Retina (tissue), 1 donor: ENCODE measurements at regions not wholly inside any gene's neighbourhood (a gene's known extent, or its start where the extent isn't known, plus 50 kb on each side); places are given as distances from the start of the nearest gene placed in this dataset.
"Not testable (repeated sequence)": the region's sequence is repeated elsewhere in the genome, so short reads cannot be mapped to it uniquely, and the experiment has no call there.

ENCODE experiments used
- DNase-seq: peaks from one replicate; pipeline ENCODE4 v3.0.0-alpha.2; 2016

GRCh38 chr10:108568824-108569223, 1354.5 kb downstream of the XPNPEP1 start:
- DNase-seq = no peak

- no peak for DNase-seq
Measured at GRCh38 chr10:108567899-108568752, 1355.2 kb downstream of the XPNPEP1 start.

- DNase-seq = no peak
Measured at GRCh38 chr10:108566316-108567107, 1356.8 kb downstream of the XPNPEP1 start.

DNA sequence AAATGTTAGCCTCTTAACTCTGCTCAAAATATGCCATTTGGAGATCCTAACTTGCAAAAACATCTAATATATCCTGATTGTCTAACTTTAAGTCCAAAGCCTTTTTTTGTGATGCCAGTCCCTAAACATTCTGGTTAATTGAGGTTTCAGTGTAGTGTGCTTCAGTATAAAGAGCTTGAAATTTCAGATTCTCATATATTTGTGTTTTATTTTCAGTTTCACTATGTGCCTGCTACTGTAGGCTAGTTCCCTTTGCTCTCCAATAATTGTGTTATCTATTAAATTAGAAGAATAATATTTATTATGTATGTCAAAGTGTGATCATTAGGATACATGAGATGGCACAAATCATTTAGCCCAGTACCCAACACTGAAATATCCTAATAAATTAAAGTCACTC, 1361.2 kb downstream of the XPNPEP1 start:
- DNase-seq = no peak

DNA sequence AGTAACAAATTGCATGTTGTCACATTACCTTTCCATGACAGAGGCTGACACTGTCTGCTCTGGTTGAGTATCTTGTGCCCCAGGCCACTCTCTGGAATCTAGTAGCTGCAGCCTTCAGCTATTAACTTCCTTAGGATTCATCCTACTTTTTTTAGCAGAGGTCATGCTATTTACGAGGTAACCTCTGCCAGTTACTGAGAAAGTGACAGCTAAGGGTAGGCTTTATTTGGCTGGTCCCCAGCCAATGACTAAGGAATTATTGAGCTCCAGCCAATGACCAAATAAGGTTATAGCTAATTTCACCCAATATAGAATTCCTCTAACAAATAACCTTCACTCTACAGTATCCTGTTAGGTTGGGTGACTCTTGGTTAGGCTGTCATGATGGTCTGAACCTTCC, 1361.7 kb downstream of the XPNPEP1 start:
- DNase-seq = no peak

- no peak for DNase-seq
Measured at GRCh38 chr10:108560488-108560887, 1362.8 kb downstream of the XPNPEP1 start.

- no peak for DNase-seq
Measured at GRCh38 chr10:108556186-108556585, 1367.1 kb downstream of the XPNPEP1 start.

DNA sequence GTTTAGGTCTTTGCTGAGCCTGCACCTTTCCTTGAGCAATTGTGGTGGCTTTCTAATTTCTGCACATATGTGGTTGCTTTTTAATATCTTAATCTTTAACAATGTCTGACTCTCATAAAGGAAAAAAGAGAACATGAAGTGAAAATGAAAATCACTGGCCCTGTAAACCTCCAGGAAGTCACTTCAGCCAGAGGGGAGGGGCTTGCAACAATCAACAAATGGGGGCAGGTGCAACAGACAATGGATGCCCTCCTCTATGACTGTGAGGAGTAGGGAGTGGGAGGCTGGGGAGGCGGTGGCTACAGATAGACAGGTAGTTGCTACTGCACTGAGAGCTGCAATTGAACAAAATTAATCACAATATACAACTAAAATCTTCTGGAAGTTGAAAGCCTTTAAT, 1377.4 kb downstream of the XPNPEP1 start:
- no peak for DNase-seq

- DNase-seq = peak; percentile 72
Measured at GRCh38 chr10:108544500-108545120, 1378.7 kb downstream of the XPNPEP1 start.

GRCh38 chr10:108533551-108533950, 1369.0 kb upstream of the SORCS1 start:
- not testable (repeated sequence) for DNase-seq

GRCh38 chr10:108523016-108523800, 1358.7 kb upstream of the SORCS1 start:
- no peak for DNase-seq

DNA sequence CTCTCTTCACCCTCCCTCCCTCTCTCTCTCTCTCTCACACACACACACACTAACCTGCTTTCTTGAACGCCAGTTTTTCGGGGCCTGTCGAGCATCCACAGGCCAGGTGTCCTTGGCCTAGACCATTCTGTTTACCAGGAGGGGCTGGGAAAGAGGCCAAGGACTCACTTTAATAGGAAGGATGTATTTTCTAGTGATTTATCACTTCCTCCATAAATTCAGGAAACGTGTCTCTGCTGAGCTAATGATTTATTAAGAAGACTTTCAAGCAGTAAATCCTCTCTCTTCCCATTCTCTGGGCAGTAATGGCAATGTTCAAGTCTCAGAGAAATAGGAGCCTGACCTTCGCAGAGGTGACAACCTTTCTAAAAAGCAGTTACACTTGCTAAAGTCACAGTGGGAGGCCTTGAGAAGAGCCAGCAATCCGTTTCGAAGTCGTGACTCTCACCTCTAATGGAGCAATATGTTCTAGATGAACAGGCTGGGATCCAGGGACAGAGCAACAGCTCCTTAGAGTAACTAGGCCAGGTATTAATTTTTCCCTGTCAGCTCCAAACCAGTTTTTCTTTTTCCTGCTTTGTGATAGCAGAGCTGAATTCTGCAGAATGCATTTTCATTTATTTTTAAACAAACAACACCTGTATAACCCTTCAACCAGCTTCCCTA, 1357.5 kb upstream of the SORCS1 start:
- DNase-seq = no peak

GRCh38 chr10:108515821-108516220, 1351.3 kb upstream of the SORCS1 start:
- DNase-seq = no peak

DNA sequence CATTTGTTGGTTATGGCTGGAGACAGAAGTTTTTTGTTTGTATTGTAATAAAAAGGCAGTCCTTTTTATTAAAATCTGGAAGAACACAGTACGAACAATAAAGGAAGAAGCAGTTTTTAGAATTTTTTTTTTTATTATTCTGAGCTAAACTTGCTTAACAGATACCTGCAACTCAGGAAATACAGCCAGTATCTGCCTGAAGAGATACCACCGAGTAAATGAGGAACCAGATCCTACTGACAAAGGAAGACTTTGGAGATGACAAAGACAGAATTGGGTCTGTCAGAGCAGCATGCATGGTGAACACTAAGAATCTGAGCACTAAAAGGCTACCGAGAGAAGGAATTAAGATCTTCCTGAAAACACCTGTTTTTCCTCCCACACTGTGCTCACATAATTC, 1335.9 kb upstream of the SORCS1 start:
- no peak for DNase-seq

DNA sequence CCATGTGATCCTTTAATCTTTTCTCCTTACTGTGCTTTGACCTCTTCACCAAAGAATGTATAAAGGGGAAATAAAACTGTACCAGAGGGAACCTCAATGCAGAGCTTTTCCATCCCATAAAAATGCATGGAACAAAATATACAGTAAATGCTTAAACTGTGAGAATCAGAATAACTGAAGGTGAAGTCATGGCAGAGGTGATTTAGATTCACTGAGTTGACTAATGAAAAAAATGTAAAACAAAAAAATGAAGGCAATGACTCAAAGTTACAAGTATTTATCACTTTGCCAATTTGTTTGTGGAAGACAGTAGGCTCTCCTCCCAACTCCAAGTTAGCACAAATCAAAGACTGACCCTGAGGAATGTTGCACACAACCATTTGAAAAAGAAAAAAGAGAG, 1331.6 kb upstream of the SORCS1 start:
- no peak for DNase-seq

DNA sequence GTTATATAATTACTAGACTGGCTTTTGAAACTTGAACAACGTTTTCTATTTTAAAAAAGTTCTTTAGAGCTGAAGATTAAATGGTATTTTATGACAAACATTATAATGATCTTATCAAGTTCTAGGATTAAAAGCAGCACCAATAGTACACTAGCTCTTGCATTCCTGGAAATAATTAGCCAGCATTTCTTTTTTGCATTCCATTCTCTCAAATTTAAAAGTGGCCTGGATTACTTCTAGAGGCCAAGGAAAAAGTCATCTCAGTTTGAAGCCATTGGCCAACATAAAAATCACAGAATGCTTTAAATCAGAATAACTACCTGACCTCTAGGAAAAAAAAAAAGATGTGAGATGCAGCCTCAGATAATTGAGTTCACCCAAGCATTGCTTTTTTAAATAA, 1326.4 kb upstream of the SORCS1 start:
- no peak for DNase-seq

- DNase-seq = no peak
Measured at GRCh38 chr10:108471420-108471819, 1306.9 kb upstream of the SORCS1 start.

DNA sequence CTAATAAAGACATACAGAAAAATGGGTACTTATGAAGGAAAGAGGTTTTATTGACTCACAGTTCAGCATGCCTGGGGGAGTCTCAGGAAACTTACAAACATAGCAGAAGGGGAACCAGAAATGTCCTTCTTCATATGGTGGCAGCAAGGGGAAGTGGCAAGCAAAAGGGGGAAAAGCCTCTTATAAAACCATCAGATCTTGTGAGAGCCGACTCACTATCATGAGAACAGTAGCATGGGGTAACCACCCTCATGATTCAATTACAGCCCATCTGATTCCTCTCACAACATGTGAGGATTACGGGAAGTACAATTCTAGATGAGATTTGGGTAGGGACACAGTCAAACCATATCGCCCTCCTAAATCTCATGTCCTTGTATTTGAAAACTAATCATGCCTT, 1305.4 kb upstream of the SORCS1 start:
- no peak for DNase-seq

DNA sequence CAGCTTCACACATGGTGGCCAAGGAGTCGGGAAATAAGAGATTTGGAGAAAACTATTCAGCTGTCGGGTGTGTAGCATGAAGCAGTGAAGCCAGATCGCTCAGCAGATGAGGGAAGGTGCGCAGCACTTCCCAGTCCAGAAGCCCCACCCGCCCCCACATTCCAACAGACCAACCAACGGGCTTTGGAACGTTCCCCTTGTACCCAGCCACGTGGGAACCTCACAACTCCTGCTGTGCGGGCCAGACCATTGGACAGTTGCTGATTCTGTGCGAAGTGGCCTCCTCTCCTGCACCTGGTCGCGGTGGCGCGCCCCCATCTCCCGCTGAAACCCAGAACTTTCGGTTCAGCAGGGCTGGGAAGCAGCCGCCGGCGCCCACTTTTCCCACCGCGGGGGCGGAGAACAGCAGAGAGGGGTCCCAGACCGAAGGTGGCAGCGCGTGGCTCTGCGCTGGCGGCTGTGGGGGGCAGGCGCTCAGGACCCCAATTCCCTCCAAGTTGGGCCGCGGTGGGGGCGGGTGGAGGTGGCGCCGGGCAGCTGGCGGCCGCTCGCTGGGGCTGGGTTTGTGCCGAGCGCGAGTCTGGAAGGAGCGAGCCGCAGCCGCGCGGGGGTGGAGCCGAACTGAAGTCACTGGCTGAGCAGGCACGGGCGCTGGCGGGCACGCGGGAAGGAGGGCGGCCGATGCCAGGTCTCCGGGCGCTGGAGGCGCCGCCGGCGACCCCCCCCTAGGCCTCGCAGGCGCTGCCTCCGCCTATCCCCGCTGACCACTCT, 1301.5 kb upstream of the SORCS1 start:
- DNase-seq = peak; percentile 71

- no peak for DNase-seq
Measured at GRCh38 chr10:108462005-108462404, 1297.5 kb upstream of the SORCS1 start.

DNA sequence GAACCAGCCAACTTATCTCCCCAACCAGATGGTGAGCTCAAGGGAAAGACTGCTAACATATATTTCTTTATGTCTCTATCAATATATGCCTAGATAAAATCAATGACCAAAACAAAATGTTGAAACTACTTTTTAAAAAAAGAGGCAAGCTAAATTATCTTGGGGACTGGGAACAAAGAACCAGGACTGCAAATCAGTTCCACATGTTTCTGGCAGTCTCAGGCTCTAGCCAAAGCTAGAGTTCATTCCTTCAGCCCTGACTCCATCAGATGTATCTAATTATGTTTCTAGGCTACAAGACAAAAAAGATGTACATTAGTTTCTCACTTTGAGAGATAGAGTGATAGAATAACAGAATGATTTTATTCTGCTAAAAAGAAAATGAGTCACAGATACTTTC, 1290.3 kb upstream of the SORCS1 start:
- DNase-seq = no peak
